Fibroblast of peridontal ligament (primary cell): ENCODE measurements at regions not wholly inside any gene's neighbourhood (a gene's known extent, or its start where the extent isn't known, plus 50 kb on each side); places are given as distances from the start of the nearest gene placed in this dataset.
"Not testable (repeated sequence)": the region's sequence is repeated elsewhere in the genome, so short reads cannot be mapped to it uniquely, and the experiment has no call there.

ENCODE experiments used
- DNase-seq: peaks from one replicate; pipeline ENCODE4 v3.0.0-alpha.2; 2010; ENCODE audit errors: extremely low read depth

DNA sequence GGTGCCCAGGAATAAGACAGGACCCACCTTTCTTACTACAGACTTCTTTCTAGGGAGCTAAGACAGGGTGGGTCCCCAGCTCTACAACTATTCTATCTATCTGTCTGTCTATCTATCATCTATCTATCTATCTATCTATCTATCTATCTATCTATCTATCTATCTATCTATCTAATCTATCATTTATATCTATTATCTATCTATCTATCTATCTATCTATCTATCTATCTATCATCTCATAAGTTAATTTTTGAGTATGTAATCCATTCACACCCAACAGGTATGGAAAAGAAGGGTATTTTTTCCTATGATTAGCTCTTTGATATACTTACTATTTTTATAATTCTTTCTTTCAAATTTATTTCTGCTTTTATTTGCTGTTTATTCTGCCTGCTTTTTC lies 55.9 kb downstream of the BAMBI start:
- no peak for DNase-seq

DNA sequence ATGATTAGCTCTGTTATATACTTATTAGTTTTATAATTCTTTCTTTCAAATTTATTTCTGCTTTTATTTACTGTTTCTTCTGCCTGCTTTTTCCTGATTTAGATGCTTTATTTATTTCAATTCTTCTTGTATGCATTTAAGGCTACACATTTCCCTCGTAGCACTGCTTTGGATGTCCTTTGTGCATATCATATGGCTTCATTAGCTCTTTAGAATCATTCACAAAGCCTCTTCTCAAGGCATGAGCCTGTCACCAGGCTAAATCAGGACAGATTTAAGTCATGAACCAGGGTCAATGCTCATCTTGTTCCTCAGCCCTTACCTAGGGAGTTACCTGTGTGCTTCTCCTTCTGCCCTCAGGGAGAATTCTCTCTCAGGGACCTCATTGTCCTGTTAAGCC lies 56.3 kb downstream of the BAMBI start:
- no peak for DNase-seq

DNA sequence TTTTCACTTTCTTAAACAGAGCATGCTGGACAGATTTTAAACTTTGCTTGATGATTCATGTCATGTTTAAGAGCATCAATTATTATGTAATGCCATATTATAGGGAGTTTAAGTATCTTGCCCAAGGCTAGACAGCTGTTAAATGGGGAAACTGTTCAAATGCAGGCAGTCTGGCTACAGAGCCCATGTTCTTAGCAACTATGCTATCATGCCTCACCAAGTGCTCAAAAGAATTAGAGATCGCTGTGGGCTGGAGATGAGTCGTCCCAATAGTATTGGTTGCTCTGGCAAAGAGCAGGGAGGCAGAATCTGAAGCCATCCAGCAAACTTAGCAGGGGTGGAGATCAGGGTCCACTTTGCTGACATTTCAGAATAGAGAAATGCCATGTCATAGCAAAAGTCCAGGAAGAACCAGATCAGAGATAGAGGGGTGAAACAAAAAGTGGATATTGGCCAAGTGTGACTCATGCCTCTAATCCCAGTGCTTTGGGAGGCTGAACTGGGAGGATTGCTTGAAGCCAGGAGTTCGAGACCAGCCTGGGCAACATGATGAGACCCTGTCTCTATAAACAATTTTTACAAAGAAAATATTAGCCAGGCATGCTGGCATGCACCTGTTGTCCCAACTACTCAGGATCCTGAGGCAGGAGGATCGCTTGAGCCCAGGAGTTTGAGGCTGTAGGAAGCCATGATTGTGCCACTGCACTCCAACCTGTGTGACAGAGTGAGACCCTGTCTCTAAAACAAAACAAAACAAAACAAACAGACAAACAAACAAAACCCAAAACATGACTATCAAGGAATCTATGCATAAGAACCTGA lies 57.8 kb downstream of the BAMBI start:
- peak; percentile 96 for DNase-seq

DNA sequence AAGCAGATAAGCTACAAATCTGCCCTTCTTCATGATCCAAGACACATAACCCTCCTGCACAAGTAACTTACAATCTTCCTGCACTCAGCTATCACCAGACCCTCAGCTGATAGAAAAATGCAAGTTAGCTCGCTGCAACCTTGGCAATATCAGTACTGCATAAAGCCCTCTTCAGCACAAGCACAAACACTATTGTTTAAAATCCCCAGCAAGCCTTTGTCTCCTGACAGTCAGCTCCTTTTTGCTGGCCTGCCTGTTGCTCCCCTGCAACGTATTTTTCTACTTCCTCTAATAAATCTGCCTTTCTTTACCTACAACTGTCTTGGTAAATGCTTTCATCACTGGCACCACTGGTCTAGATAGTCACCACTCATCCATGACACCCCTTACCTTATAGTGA lies 59.8 kb downstream of the BAMBI start:
- DNase-seq, result no peak

DNA sequence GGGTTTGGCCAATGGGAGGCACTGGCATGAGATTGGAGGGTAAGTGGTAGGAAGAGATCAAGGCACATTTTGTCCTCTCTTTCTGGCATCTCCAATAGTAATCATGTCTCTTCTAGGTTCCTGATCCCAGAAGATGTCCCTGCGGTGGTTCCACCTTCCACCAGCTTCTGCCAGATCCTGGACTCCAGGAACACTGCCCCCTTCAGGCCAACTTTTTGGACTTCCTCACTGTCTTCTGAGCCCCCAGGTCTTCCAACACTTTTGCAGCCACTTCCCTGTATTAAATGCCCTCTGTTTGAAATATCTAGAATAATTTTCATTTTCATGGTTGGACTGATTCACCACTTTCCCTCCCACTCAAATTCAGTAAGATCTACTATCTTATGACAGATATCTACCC lies 60.9 kb downstream of the BAMBI start:
- DNase-seq, result no peak

DNA sequence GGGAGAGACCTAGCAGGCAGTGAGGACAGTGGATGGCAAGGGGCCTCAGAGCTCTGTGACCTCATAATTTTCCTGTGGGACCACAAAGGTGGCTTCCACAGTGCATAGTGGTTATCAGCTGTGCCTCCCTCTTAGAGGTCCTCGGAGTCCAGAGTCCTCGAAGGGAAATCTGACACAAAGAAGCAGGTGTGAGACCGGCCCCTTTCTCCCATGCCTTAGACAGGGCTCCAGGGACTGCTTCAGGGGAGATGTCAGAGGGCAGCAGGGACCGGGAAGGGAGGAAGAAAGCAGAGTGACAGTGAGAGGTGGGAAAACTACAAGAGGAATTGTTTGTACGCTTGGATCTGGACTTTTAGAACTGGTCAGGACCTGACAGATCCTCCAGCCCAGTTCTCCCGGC lies 66.3 kb downstream of the BAMBI start:
- no peak for DNase-seq

DNA sequence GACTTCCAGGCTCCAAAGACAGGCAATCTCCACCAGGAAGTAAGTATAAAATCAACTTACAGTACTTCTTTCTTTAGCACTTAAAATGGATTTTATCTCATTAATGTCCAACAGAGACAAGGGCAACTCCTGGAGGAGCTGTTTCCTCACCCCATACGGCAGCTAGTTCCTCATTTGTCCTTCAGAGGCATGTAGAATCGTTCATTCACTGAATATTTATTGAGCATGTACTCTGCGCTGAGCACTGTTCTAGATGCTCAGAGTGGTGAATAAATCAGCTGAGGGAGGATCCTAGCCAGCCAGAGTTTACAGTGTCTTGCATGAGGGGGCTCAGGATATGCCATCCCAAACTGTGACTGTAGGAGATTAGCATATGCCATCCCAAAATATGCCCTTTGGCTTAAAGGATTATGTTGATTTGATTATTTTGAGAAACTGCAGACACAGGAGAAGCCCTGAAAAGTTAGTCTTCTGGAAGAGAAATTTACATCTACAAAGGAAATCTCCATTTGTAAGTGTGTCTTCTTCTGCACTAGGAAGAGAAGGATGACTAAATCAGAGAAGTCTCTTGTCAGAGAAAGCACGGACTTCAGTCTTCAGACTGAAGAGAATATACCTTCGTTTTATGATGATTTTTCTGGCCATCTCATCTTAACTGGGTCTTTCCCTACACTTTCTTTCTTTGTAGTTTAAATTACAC lies 66.9 kb downstream of the BAMBI start:
- no peak for DNase-seq

DNA sequence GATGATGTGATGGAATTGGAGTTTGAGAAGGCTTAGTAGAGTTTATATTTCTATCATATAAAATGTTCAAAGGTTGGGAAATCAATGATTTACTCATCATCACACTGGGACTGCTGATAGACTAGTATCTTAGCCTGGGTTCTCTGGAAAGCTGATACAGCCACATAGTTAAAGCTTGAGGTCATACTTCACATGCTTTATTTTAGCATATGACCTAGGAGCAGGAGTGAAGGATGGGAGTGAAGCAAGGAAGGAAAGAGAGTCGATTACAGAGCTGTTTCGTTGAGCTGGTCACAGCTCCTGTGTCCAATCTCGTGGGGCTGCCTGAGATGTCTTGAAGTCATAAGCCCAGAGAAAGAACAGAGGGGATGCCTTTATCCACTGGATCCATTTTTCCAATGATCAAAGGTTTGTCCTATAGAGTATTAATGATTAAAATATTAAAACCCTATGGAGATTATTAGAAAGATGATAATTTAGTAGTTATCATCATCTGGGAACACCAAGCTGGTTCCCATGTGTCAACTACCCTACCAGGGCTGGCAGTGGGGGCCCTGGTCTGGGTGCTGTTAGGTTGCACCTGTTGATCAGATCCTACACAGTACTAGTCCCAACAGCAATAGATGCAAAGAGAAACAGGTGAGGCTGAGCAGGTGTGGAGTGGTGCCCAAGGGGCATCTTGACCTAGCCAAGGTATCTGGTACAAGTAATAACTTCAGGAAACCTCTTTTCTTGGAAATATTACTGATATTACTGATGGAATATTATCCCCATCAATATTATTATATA lies 77.8 kb downstream of the BAMBI start:
- peak; percentile 63 for DNase-seq

DNA sequence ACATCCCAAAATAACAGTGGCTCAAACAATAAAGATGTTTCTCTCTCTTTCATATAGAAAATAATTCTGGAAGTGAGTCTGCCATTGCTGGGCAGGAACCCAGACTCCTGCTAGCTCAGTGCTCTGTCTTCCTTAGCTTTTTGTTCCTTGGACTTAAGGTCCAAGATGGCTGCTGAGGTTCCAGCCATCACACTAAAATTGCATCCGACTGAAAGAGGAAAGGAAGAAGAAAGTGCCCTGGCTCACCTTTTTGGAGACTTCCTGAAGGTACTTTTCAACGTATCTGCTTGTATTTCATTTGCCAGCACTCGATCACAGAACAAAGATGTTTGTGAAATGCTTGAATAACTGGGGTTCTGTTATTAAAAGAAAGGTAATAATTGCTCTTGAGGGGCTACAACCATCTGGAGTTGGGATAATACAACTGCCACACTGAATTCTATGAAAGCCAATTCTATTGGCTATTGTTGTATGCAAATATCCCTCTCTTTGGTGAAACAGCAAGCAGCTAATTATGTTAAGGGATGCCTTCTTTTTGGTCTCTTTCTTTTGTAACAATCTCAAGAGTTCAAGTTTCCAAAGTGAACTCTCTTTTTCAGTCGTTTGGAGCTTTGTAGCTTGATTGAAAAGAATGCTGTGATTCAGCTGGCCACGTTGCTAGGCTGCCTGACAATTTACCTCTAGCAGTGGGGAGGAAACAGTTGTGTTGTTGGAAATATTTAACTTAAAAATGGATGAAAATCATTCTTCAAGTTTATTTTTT lies 83.9 kb downstream of the BAMBI start:
- DNase-seq, result peak; percentile 44

DNA sequence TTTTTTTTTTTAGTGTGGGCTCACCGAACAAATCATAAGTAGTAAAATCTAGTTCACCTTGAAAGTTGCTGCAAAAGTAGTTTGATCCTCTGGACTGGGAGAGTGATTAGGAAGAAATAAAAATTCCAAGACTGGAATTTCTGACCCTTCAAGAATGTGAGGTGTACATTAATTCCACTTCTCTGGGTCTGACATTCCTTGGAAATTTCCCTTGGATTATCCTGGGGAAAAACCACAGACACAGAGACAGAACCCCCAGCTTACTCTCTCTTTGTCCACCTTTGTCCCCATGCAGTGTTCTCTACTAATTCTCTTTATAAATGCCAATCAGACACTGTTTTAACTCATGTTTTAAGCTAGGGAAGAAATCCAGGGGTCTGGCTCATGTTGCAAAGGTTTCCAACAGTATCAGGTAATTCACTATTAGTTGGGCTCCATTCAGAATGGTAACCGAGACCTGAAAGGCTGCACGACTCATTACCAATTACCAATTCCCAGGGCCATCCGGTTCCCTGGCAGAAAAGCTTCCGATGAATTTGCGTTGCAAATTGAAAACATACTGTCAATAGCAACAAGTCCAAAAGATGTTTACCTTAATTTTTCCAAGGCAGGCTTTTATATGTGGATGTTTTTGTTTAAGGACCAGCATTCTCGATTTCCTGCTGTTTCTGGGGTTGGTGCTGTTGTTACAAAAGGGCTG lies 86.3 kb downstream of the BAMBI start:
- no peak for DNase-seq

DNA sequence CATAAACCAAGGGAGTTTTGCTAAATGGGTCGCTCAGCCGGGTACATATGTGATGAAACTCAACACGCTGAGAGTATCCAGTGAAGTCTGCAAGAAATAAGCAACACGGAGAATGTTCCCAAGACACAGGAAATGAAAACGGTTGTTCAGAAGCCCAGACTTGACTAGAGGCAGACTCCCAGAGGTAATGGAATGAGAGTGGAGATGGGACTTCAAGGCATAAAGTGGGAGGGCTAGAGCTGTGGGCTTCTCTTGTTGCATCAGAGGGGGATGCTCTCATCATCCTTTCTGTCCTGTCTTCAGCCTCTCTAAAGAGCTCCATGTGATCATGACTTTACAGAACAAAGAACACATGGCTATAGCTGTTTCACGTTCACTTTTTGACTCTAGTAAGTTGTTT lies 88.3 kb downstream of the BAMBI start:
- DNase-seq, result no peak

DNA sequence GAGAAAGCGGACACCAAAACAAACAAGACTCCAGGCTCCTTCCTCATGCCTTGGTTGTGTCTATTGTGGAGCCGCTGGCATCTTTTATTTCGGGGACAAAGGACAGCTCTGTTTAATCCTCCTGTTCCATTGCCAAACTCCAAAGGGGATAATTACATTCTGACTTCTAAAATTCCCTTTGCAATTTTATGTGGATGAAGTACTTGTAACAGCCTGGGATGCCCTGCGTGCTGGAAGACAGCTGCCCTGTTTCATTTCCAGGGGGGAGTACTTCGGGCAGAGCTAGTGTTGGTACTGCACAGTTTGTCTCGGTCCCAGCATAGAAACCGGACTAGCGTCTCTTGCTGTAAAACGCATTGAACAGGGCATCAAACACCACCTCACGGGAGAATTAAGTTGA lies 90.9 kb downstream of the BAMBI start:
- DNase-seq, result no peak

DNA sequence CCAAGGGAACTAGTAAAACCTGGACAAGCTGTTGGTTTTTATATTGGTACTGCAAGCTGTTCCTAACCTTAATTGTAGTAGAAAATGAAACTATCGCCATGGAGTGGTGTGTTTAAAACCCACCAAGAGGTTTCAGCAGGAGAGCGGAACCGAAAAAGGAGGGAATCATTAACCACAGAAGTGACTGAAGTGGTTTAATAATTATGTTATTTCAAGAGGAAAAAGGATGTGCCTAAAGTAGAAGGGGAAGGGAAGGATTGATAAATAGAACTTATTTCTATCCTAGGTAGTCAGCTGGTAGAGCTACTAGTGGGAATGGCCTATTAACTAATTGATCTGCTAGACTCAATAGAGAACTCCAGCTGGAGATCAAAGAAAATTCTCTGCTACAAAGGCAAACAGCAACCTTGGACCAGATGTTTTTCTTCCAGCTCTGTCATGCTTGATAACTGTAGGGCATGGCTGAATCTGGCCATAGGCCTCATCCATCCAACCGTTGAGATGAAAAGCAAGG lies 91.8 kb downstream of the BAMBI start:
- DNase-seq, result no peak

DNA sequence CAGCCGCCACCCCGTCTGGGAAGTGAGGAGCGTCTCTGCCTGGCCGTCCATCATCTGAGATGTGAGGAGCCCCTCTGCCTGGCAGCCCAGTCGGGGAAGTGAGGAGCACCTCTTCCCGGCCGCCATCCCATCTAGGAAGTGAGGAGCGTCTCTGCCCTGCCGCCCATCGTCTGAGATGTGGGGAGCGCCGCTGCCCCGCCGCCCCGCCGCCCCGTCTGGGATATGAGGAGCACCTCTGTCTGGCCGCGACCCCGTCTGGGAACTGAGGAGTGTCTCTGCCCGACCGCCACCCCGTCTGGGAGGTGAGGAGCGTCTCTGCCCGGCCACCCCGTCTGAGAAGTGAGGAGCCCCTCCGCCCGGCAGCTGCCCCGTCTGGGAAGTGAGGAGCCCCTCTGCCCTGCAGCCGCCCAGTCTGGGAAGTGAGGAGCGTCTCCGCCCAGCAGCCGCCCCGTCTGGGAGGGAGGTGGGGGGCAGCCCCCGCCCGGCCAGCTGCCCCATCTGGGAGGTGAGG lies 94.3 kb downstream of the BAMBI start:
- not testable (repeated sequence) for DNase-seq

DNA sequence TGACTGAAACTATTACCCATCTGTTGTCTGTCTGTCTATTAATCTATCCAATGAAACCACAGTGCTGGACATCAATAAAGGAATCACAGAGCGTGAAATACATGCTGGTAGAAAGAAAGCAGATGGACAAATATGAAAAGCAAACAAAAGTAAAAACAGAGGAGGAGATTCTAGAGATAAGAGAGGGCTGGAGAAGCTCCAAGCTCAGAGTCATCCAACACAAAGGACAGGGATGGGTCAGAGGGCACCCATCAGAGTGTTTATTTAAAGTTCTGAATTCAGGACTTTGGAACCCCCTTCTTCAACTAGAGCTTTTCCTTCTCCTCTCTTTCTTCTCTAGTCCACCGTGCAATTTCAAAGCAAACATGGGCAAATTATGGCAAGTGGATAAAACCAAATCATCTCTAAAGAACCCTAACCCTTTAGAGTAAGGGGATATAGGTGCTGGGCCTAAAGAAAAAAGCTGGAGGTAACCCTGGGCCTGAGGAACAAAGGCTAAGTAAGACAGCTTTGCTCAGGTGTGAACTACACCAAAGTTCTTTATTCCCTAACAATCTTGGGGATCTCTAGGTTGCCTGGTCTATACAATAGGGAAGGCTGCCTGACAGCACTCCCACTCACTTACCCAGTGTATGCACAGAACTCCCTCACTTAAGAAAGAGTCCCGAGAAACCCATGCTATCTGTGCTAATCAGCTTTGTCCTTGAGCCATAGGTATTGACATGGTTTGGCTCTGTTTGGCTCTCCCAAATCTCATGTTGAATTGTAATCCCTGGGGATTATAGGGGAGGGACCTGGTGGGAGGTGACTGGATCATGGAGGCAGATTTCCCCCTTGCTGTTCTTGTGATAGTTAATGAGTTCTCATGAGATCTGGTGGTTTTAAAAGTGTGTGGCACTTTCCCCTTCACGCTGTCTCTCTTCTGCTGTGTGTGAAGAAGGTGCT lies 97.0 kb downstream of the BAMBI start:
- no peak for DNase-seq

DNA sequence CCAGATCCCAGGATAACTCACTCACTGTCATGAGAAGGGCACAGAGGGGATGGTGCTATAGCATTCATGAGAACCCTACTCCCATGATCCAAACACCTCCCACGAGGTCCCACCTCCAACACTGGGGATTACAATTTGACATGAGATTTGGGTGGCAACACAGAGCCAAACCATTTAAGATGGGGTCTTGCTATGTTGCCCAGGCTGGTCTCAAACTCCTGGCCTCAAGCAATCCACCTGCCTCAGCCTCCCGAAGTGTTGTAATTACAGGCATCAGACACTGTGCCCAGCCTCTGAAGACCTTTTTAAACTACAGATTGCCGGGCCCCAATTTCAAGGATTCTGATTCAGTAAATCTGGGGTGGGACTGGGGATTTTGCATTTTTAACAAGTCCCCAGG lies 98.5 kb downstream of the BAMBI start:
- DNase-seq, result no peak

DNA sequence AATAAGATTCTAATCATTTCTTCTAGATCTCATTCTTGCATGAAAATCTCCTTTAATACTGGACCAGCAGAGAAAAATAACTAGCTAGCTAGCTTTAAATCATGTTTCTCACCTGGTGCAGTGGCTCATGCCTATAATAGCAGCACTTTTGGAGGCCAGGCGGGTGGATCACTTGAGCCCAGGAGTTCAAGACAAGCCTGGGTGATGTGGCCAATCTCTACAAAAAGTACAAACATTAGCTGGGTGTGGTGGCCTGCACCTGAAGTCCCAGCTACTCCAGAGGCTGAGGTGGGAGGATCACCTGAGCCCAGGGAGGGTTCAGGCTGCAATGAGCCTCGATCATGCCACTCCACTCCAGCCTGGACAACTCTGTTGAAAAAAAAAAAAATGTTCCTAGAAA lies 99.2 kb downstream of the BAMBI start:
- DNase-seq, result no peak

DNA sequence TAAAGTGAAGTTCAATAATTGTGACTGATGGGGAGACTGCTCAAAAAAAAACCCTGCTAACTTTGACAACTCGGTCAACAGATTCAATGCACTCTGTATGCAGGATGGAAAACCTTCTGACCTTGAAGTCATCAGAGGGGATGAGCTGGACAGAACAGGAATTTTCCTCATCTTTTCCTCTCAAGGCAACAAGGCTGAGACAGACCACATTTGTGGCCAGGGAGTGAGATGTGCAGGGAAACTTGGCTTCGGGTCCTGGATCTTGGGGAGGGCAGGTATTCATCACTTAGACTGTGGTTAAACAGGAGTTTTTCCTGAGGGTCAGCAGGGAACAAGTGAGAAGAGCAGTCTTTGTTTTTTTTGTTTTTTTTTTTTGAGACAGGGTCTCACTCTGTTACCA lies 100.6 kb downstream of the BAMBI start:
- DNase-seq, result no peak

DNA sequence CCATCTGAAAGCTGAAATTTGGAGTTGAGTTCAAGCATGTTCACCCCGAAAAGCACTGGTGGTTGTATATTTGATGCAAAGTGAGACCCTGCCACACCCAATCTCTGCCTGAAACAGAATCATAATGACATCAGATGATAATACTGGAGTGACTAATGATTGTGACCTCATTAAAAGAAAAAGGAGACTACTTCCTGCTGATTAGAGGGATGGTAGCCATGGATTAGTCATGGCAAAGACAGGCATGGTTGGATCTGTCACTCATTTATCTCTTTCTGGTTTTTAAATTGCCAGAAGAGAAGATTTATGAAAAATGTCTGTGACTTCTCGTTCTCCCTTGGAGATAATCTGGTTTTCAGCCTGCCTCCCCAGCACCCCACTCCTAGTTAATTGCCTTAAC lies 101.2 kb downstream of the BAMBI start:
- no peak for DNase-seq

DNA sequence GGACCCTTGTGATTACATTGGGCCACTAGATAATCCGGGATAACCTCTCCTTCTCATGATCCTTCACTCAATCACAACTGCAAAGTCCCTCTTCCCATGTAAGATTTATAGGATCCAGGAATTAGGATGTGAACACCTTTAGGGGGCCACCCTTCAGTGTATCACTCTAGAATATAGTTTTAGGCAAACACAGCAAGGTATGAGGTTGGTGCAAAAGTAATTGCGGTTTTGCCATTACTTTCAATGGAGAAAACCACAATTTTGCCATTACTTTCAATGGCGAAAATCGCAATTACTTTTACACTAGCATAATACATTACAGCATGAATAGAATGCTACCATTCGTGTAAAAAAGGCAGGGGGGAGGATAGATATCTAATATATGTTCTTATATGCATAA lies 104.0 kb downstream of the BAMBI start:
- DNase-seq, result no peak
